HG02798 (cell line): ENCODE measurements at regions not wholly inside any gene's neighbourhood (a gene's known extent, or its start where the extent isn't known, plus 50 kb on each side); places are given as distances from the start of the nearest gene placed in this dataset.
"Not testable (repeated sequence)": the region's sequence is repeated elsewhere in the genome, so short reads cannot be mapped to it uniquely, and the experiment has no call there.

Source experiments
- ATAC-seq: cut with Tn5 transposase; IDR thresholded peaks from one replicate; pipeline ENCODE4 v1.9.1; 2021; ENCODE audit warnings: mild to moderate bottlenecking; ENCODE audit not compliant: unreplicated experiment, poor library complexity

GRCh38 chr2:192459422-192459821 lies 264.7 kb upstream of the TMEFF2 start:
- ATAC-seq: no peak

- no peak for ATAC-seq
These were observed 254.1 kb upstream of the TMEFF2 start for GRCh38 chr2:192448881-192449280.

GRCh38 chr2:192444286-192444838 lies 249.6 kb upstream of the TMEFF2 start:
- ATAC-seq: no peak

GRCh38 chr2:192443831-192444230 lies 249.1 kb upstream of the TMEFF2 start:
- ATAC-seq: no peak

DNA sequence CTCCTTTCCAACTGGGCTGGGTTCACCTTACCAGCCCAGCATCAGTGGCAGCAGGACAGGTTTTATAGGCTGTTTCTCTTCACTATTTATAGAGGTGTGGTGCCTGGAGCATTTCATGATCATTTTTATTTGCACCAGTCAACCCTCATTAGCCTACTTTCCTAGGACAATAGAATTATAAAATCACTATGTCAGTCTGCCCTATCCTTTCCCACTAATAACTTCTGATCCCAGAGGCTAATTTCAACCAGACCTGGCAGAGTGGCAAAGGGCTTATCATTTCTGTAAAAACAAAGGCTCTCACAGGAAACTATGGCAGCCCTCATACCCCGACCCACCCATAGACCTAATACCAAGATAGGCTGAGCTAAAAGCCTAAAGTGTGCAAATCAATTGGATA lies 243.5 kb upstream of the TMEFF2 start:
- ATAC-seq: no peak

DNA sequence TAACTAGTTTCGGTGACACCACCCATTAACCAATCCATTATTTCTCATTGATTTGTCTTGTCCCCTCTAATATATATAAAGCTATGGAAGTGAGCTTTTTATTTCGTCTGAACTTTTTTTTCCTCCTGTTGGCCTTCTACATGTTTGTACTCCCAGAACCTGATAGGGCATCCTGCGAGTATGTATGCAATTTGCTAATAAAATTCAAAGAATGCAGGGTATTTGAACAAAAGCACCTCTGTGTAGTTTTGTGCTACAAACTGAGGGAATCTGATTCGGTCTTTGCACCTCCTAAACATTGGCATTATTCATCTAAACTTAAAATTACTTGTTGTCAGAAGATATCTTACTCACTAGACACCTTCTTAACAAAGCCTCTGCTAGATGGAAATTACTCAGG lies 242.9 kb upstream of the TMEFF2 start:
- ATAC-seq: no peak

DNA sequence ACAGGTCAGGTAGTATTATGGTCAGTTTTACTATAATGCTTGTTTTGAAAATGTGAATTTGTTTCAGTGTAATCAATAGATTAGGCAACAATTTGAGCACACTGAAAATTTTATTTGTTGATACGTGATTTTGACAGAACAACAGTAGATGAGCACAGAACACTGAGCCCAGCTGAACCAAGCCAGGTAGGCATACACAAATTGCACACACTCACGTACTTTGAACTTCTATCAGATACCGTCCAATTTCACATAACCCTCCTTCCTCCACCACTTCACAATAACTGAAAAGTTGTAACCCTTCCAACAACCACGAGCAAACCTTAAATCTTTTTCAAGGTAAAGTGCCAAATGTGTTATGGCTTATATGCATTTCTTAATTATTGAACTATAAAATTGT lies 229.5 kb upstream of the TMEFF2 start:
- no peak for ATAC-seq

DNA sequence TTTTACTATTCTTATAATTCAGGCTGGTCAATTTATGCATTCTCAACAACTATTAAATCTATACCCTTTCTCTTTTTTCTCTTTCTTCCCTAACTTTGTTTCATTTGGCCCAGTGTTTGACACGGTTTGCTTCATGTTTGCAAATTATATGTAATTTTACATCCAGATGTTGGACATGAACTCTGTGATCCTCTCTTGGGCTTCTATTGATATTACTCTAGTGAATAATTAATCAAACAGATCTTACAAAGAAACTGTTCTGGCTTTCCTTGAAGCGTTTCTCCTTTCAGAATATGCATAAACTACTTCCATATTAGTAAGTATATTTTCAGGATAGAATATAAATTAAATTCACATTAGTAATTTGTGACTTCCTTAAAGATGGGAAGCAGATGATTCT lies 225.1 kb upstream of the TMEFF2 start:
- no peak for ATAC-seq

- no peak for ATAC-seq
These were observed 221.3 kb upstream of the TMEFF2 start for GRCh38 chr2:192416060-192416459.

DNA sequence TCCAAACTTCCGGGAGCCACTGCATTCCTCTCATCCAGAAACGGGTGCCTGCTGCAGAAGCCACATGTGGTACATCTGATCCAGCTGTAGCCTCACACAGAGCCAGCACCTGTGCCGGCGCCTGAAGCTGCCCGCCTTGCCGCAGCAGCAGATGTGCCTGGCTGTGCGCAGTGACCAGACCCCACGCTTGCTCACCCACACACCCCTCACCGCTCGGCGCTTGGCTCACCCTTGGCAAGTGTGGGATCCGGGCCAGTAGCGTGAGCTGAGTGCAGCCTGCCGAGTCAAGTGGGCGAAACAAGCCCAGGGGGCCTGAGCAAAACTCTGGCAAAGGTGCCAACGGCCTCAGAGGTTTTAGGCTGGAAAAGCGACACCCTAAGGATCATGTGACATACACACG lies 220.1 kb upstream of the TMEFF2 start:
- no peak for ATAC-seq

DNA sequence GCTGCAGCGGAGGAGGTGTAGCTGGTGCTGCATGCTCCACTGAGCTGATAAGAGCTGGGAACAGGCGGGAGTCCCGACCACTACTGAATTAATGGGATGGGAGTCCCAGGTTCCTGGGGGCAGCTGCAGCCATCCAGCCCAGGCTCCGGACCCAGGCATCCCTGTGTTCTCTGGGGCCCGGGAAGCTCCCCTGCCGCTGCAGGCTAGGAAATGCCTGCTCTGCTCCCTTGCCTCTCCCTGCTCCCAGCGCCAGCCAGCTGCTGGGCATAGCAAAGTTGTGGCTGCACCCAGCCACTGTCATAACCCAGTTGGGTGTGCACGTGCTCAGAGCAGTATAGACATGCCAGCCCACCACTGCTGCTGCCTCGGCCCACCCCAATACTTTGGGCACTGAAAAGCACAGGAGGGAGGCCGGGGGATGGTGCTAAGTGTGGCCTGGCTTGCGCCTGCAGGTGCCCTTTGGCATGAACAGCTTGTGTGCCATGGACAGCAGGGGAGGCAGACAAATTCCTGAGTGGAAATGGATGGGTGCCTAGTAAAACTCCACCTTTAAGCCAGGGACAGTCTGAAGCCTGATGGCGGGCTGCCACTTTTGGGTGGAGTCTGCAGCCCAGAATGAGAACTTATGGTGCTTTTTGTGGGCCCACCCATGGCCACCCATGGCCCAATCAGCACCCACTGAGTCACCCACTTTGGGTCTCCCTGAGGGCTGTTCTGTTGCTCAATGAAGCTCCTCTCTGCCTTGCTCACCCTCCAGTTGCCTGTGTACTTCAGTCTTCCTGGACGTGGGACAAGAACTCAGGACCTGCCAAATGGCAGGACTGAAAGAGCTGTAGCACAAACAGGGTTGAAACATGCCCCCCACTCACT lies 219.3 kb upstream of the TMEFF2 start:
- ATAC-seq: no peak

DNA sequence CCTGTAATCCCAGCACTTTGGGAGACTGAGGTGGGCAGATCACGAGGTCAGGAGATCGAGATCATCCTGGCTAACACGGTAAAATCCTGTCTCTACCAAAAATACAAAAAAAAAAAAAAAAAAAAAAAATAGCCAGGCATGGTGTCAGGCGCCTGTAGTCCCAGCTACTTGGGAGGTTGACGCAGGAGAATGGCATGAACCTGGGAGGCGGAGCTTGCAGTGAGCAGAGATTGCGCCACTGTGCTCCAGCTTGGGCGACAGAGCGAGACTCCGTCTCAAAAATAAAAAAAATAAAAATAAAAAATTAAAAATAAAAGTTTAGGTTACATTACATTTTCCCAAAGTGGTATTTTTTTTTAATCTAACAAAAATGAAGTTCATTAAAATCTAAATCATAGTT lies 218.1 kb upstream of the TMEFF2 start:
- not testable (repeated sequence) for ATAC-seq

DNA sequence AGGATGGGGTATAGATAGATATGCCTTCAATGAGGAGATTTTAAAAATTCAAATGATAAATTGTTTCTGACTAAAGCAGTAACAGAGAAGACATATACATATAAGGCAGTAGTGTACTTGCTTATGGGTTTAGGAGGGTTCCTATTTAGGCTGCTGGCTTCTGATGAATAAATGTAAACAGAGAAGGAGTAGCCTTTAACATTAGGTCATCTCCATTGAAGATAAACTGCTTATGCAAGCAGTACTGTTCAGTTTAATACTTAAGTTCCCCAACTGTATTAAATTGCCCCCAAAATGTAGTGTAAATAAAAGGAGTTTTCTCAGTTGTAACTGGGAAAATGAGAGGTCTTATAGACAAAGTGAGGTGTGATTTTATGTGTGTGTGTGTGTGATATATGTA lies 217.7 kb upstream of the TMEFF2 start:
- no peak for ATAC-seq

DNA sequence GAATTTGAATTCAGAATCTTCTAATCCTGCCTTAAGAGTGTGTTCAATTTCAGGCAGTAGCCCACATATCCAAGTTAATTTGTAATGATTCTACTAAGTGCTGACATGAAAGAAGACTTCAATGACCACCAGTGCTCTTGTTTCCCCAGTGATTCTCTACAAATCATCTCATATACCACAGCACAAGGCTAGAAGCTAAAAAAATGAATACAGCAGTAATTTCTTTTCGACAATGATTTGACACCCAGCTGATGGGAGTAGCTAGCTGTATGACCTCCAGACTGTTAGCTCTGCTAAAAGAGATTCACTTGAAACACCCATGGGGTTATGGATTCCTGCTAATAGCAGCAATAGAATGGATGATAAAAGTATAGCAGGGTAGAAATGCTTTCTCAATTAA lies 217.0 kb upstream of the TMEFF2 start:
- ATAC-seq: no peak

- ATAC-seq: no peak
These were observed 215.6 kb upstream of the TMEFF2 start for GRCh38 chr2:192410319-192410718.

DNA sequence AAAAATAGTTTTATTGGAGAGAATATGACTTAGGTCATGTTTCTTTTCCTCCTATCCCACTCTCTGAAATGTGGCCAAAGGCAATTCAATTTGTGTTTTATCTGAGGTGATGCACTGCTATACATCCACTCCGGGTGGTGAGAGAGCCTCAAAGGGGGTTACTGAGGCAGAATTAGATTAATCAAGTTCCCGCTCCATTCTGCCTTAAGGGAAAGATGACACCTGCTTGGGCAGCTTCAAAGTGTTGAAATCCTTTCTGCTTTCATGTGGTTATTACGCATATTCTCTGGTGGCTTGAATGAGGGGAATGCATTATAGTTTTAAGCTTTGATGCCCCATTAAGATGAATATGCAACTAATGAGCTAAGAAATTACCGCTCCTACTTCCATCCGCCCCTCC lies 213.0 kb upstream of the TMEFF2 start:
- ATAC-seq: no peak

DNA sequence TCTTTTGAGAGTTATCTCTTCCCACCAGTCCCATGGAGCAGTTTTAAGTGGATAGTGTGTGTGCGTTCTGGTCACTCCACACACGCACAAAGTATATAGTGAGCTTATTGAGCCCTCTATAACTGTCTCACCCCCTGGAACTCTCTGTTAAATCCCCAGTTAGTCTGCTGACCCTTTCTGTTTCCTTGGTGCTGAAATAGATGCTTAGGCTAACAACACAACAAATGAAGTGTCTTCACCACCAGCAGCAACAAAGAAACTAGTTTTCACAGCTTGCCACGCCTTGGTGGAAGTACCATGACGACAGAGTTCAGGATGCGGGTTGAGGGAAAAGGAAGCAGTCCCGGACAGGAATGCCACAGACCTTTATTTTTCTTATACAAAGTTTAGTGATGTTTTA lies 203.5 kb upstream of the TMEFF2 start:
- ATAC-seq: no peak

GRCh38 chr2:192394605-192395004 lies 199.9 kb upstream of the TMEFF2 start:
- no peak for ATAC-seq

- no peak for ATAC-seq
These were observed 196.3 kb upstream of the TMEFF2 start for GRCh38 chr2:192391041-192391440.

DNA sequence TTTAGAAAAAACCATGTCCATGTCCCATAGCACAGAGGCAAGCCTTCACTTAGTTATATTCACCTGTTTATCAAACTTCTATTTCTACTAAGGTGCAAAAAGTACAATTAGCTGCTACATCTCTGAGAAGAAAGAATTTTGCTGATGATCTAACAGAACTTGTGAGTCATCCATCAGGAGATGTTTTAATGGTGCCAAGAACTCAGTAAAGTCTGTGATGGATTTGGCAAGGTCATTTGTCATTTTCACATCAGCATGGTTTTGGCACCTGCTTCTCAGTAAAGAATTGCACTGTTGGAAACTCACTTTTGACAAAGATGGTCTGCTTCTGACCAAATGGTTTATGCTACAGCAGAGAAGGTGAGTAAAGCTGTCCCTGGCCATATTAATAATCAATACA lies 195.7 kb upstream of the TMEFF2 start:
- ATAC-seq: no peak

DNA sequence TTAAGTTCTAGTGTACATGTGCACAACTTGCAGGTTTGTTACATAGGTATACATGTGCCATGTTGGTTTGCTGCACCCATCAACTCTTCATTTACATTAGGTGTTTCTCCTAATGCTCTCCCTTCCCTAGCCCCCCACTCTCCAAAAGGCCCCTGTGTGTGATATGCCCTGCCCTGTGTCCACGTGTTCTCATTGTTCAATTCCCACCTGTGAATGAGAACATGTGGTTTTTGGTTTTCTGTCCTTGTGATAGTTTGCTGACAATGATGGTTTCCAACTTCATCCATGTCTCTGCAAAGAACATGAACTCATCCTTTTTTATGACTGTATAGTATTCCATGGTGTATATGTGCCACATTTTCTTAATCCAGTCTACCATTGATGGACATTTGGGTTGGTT lies 189.5 kb upstream of the TMEFF2 start:
- not testable (repeated sequence) for ATAC-seq

DNA sequence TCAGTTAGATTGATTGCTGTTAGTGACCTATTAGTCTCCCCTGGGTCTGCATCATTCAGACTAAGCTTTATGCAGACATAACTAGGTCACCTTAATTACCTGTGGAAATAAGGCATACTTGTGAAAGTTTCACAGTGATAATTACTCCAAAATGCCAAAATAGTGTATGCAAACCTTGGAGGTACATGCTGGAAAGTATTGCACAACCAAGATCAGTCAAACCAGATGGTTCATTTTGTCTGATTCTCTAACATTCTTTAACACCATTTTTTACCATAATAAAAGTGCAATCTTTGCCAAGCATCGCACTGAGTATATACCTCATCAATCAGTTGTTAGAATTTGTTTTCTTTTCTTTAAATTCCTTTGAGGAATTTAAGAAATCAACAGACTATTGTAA lies 186.3 kb upstream of the TMEFF2 start:
- no peak for ATAC-seq
